ENCODE measurements at regions not wholly inside any gene's neighbourhood (a gene's known extent, or its start where the extent isn't known, plus 50 kb on each side); places are given as distances from the start of the nearest gene placed in this dataset.

GRCh38 chr14:62303437-62303836, 541.2 kb downstream of the SNAPC1 start:
- no peak overlapping the region for H3K4me3 ChIP-seq
- 0% methylated on average over 4 of the region's 4 CpGs for WGBS (ENCODE audit: insufficient coverage, low coverage, missing lambda C conversion rate)
- H3K9me1 ChIP-seq (ENCODE audit: control insufficient read depth, insufficient read depth, low read length) = no peaks in the 10 kb centered on the region
- no peak for DNase-seq (ENCODE audit: extremely low read depth in 1 of 4, low spot score in 3 of 4)
- CTCF ChIA-PET (ENCODE audit: low intra/inter-chr PET ratio) = no interaction called here
- no peak for FAIRE-seq
- no peaks in the 10 kb centered on the region for H3K79me2 ChIP-seq (ENCODE audit: control insufficient read depth, insufficient read depth, low read length)
- no peak overlapping the region for H3K4me2 ChIP-seq (ENCODE audit: insufficient read depth, low read length)
- H3K9me3 ChIP-seq (replicated peaks; ENCODE audit: control insufficient read depth, insufficient read depth, low read depth, low read length) = no peaks in the 10 kb centered on the region
- H3K4me1 ChIP-seq (replicated peaks in 1 of 2; ENCODE audit: control insufficient read depth in 2 of 2, insufficient read depth in 2 of 2, low read length in 2 of 2) = no peaks in the 10 kb centered on the region
- intact Hi-C loops (cut with micrococcal nuclease) (no loop called here), in situ Hi-C loops (cut with MboI) (no loop called here)
- POLR2A ChIA-PET = no interaction called here
- H3K27me3 ChIP-seq (ENCODE audit: control insufficient read depth in 2 of 2, insufficient read depth in 2 of 2, low read length in 2 of 2) = no peaks in the 10 kb centered on the region
- H3K27ac ChIP-seq (ENCODE audit: extremely low read depth, low read depth, low read length) = no peak overlapping the region
- H3K36me3 ChIP-seq (ENCODE audit: control insufficient read depth, insufficient read depth, low read length) = no peaks in the 10 kb centered on the region
- no peaks in the 10 kb centered on the region for H4K20me1 ChIP-seq (replicated peaks; ENCODE audit: control insufficient read depth, insufficient read depth, low read length)
- BruUV-seq (replicated peaks) = no TSS peak
- H3K9ac ChIP-seq (ENCODE audit: insufficient read depth in 1 of 2, low read depth in 2 of 2, low read length in 2 of 2) = no peak overlapping the region
- no peak for ATAC-seq
- H2AFZ ChIP-seq (ENCODE audit: low read depth, low read length) = no peak overlapping the region
- no peak for TF ChIP-seq ZNF224 (CRISPR knock-in tag; IDR thresholded peaks at IDR 0.05)
- TF ChIP-seq YBX1 (IDR thresholded peaks at IDR 0.05) = no peak
- TF ChIP-seq DLX4 (CRISPR knock-in tag; IDR thresholded peaks at IDR 0.05) = no peak
- TF ChIP-seq CREM (IDR thresholded peaks at IDR 0.05; ENCODE audit: low read depth) = no peak
- no peak for TF ChIP-seq ZSCAN32 (CRISPR knock-in tag; IDR thresholded peaks at IDR 0.05)
- no peak for TF ChIP-seq HDAC2 (IDR thresholded peaks at IDR 0.05)
- TF ChIP-seq STAT5B (CRISPR knock-in tag; IDR thresholded peaks at IDR 0.05) = no peak
- TF ChIP-seq KDM2B (CRISPR knock-in tag; IDR thresholded peaks at IDR 0.05) = no peak
- TF ChIP-seq SMARCB1 (IDR thresholded peaks at IDR 0.05; ENCODE audit: insufficient read length, low read depth) = no peak
